HG03354 (cell line): ENCODE measurements at regions not wholly inside any gene's neighbourhood (a gene's known extent, or its start where the extent isn't known, plus 50 kb on each side); places are given as distances from the start of the nearest gene placed in this dataset.

Experiments
- ATAC-seq: cut with Tn5 transposase; IDR thresholded peaks from one replicate; pipeline ENCODE4 v1.9.1; 2021; ENCODE audit warnings: mild to moderate bottlenecking; ENCODE audit not compliant: unreplicated experiment, poor library complexity, severe bottlenecking

DNA sequence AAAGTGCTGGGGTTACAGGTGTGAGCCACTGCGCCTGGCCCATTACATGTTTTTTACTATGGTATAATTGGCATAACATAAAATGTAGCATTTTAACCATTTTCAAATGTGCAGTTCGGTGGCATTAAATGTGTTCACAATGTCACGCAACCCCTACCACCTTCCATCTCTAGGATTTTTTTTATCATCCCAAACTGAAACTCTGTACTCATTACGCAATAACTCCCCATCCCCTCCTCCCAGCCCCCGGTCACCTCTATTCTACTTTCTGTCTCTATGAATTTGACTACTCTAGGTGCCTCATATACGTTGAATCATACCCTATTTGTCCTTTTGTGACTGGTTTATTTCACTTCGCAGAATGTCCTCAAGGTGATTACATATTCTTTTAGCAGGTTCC lies 233.1 kb upstream of the ARID1B start:
- ATAC-seq: no peak

GRCh38 chr6:156543431-156543830 lies 233.7 kb upstream of the ARID1B start:
- no peak for ATAC-seq

- ATAC-seq: no peak
These were observed 238.1 kb upstream of the ARID1B start for GRCh38 chr6:156538875-156539660.

DNA sequence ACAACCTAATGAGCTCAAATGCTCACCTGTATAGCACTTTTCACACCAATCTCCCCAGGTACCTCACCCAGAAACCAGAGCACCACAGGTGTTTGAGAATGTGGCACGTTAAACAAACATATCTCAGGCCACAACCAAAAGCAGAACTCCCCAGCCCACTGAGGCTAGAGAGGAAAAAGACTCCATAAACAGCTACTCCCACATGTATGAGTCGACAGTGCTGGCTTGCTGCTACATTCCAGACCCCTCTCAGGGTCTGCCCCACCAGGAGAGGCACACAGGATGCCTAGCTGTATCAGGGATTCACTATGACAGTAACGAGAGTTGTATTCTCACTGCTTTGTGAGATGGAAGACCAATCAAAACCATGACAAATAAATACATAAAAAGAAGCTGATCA lies 242.6 kb upstream of the ARID1B start:
- ATAC-seq: no peak

- no peak for ATAC-seq
These were observed 243.2 kb upstream of the ARID1B start for GRCh38 chr6:156533872-156534524.

DNA sequence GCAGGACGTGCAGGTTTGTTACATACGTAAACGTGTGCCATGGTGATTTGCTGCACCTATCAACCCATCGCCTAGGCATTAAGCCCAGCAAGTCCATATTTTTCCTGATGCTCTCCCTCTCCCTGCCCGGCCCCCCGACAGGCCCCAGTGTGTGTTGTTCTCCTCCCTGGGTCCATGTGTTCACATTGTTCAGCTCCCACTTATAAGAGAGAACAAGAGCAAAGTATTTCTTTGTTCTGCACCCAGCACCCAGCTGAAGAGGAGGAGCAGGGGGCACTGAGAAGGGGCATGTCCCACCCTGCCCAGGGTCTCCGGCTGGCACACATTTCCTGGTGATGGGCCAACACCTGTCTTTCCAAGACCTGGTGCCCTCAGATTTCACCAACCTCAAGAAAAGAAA lies 251.1 kb upstream of the ARID1B start:
- no peak for ATAC-seq

DNA sequence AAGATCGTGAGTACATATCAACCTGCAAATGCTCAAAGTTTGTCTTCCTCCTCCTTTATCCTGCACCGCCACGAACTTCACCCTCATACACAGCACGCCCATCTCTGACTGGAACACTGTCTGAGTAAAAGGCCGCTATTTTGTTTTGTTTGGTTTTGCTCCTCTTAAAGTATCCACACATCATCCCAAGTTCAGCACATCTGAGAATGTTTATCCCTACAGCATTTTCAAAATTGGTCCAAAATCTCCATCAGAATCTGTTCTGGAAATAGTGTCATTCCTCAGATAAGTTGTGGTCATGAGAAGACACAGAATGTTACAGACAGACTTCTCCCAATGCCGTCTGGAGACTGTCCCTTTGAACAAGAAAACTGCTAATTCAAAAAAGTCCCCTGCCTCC lies 251.6 kb upstream of the ARID1B start:
- ATAC-seq: no peak

DNA sequence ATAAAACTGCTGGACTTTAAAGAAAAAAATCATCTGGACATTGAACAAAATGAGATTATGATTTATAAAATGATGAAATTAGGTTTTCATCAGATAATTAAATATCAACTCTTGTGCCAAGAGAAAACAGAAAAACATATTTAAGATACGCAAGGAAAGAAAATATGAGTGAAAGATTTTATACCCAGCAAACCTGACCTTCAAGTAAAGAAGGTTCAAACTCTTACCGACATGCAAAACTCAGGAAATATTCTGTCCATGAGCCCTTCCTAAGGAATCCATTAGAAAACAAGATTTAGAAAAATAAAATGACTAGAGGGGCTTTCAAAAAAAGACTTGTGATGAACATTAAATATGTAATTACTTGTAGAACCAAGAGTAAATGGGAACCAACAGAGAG lies 257.2 kb upstream of the ARID1B start:
- ATAC-seq: no peak

DNA sequence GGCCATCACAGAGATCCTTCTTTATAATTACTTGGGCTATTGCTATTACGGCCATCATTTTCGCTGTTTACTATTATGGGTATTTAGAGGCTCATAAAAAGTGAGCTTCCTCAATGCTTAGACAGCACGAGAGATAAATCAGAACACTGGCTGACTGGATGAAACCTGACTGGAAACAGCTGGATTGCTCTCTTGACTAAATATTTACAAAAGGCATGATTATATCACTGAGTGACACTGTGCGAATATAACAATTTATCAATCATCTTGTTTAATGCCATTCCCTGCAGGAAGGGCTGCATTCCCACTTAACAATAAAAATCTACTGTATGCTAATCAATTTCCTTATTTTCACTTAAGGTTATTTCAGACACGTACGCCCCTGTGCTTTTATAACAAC lies 260.1 kb upstream of the ARID1B start:
- ATAC-seq: no peak

DNA sequence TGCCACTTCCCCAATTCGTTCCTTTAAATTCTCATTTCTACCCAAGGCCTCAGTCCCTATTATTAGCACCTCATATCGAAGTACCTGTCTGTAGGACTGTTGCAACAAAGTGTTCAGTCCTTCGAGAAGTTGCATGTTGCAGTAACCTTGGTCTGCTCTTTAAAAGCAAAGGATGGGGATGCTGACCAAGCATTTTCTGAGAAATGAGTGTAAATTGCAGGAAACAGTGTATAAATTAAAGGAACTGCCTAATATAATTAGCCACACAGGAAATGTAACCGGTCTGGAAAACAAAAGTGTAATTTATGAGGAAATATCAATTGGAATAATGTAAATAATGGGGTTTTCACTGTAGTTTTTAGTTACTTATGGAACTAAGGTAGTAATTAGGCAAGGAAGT lies 261.9 kb upstream of the ARID1B start:
- ATAC-seq: no peak

- no peak for ATAC-seq
These were observed 263.7 kb upstream of the ARID1B start for GRCh38 chr6:156513504-156513903.

GRCh38 chr6:156511570-156511969 lies 265.6 kb upstream of the ARID1B start:
- no peak for ATAC-seq

- ATAC-seq: no peak
These were observed 266.1 kb upstream of the ARID1B start for GRCh38 chr6:156511051-156511450.

- ATAC-seq: no peak
These were observed 266.9 kb upstream of the ARID1B start for GRCh38 chr6:156510242-156510641.

- ATAC-seq: no peak
These were observed 267.7 kb upstream of the ARID1B start for GRCh38 chr6:156509496-156509895.

- no peak for ATAC-seq
These were observed 268.3 kb upstream of the ARID1B start for GRCh38 chr6:156508923-156509322.

- no peak for ATAC-seq
These were observed 269.1 kb upstream of the ARID1B start for GRCh38 chr6:156508126-156508525.

GRCh38 chr6:156507656-156508055 lies 269.5 kb upstream of the ARID1B start:
- ATAC-seq: no peak

DNA sequence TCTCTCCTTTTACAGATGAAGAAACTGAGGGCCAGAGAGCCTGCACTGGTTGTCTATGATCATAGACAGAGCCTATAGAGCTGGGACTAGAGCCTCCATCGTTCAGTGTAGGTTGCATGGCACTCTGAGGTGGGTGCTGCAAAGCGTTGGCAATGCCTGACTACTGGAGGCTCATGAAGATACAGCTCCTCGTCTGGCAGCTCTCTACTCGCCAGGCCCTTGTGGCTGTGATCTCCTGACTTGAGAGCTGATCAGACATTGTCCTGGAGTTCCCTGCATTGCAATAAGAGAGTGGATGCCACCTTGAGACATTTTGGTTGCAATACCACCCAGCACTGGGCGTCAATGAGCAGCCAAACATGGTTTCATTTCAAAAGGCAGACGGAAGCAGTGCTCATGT lies 270.1 kb upstream of the ARID1B start:
- no peak for ATAC-seq

DNA sequence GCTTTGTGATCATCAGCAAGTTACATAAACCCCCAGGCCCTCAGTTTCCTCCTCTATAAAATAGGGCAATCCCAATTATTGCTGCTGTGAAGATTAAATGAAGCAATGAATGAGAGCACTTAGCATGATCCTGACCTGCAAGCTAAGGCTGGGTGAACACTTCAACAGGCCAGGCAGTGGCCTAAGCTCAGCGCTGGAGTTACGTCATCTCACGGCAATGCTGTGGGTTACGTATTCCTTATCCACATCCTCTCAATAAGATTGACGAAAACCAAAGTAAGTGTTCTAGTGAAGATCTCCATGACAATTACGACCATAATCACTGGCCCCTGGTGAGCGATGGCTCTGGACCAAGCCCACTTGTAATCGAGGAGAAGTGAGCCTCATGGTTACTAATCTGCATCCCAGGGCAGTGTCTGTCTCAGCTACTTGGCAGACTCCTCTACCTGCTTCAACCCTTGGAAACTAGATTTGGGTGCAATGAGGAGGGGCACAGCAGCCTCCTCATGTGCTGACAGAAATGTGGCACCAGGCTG lies 274.1 kb upstream of the ARID1B start:
- no peak for ATAC-seq

- no peak for ATAC-seq
These were observed 279.6 kb upstream of the ARID1B start for GRCh38 chr6:156497618-156498017.
